H1 (cell line): ENCODE measurements at regions not wholly inside any gene's neighbourhood (a gene's known extent, or its start where the extent isn't known, plus 50 kb on each side); places are given as distances from the start of the nearest gene placed in this dataset.

Experiments
- ASH2L ChIP-seq: fragments of 200-600, 300-600 bp; sonication (generic); IDR thresholded peaks from one replicate; pipeline ENCODE4 v1.7.1; 2017; ENCODE audit warnings: low read length
- BRCA1 ChIP-seq: IDR thresholded peaks from 2 replicates; pipeline ENCODE4 v1.6.1; 2012; ENCODE audit warnings: low read depth, low read length, improper control_type of control experiment
- CEBPB ChIP-seq: IDR thresholded peaks from 2 replicates; pipeline ENCODE4 v1.6.1; 2012; ENCODE audit warnings: low read depth, low read length
- CREB1 ChIP-seq: IDR thresholded peaks from 2 replicates; pipeline ENCODE4 v1.6.1; 2012; ENCODE audit warnings: inconsistent platforms
- HDAC2 ChIP-seq, 2 experiments: fragments of 300-600 bp in 1 of 2; sonication (generic) in 1 of 2; IDR thresholded peaks; 2 replicates each; pipeline ENCODE4 v1.6.1; 2011 to 2012; ENCODE audit warnings: low read depth in 2 of 2, low read length in 2 of 2, mild to moderate bottlenecking in 2 of 2, moderate library complexity in 2 of 2, borderline replicate concordance in 1 of 2, inconsistent platforms in 1 of 2
- JUND ChIP-seq: IDR thresholded peaks from 2 replicates; pipeline ENCODE4 v1.6.1; 2011; ENCODE audit warnings: mild to moderate bottlenecking, improper control_type of control experiment, low read length
- MAFK ChIP-seq: IDR thresholded peaks from 2 replicates; pipeline ENCODE4 v1.6.1; 2012; ENCODE audit warnings: low read depth, mild to moderate bottlenecking, improper control_type of control experiment, low read length
- NANOG ChIP-seq: IDR thresholded peaks from 2 replicates; pipeline ENCODE4 v1.6.1; 2011; ENCODE audit warnings: low read length, low read depth, mild to moderate bottlenecking, inconsistent platforms; ENCODE audit not compliant: insufficient read depth, poor library complexity, severe bottlenecking
- POLR2A ChIP-seq, 2 experiments: IDR thresholded peaks; 1 replicate in 1 of 2; 2 replicates in 1 of 2; pipeline ENCODE4 v1.6.1; 2011; ENCODE audit warnings: low read depth in 2 of 2, low read length in 2 of 2, mild to moderate bottlenecking in 2 of 2; ENCODE audit errors: control extremely low read depth in 1 of 2
- POLR2AphosphoS5 ChIP-seq: IDR thresholded peaks from 2 replicates; pipeline ENCODE4 v1.6.1; 2011; ENCODE audit warnings: low read depth, low read length
- RBBP5 ChIP-seq: IDR thresholded peaks from 2 replicates; pipeline ENCODE4 v1.7.1; 2012; ENCODE audit warnings: low read depth, mild to moderate bottlenecking, inconsistent platforms, low read length, moderate library complexity, borderline replicate concordance
- RFX5 ChIP-seq: IDR thresholded peaks from 2 replicates; pipeline ENCODE4 v1.6.1; 2011; ENCODE audit warnings: low read depth, low read length, improper control_type of control experiment, borderline replicate concordance
- SIRT6 ChIP-seq: IDR thresholded peaks from one replicate; pipeline ENCODE4 v1.7.1; 2012; ENCODE audit warnings: low read length, inconsistent platforms
- TF ChIP-seq, protein P1 (sequence below): fragments of 300-600 bp; sonication (generic); IDR thresholded peaks from 2 replicates; pipeline ENCODE4 v1.7.1; 2012; ENCODE audit warnings: low read length, moderate library complexity, mild to moderate bottlenecking, inconsistent platforms; ENCODE audit not compliant: insufficient replicate concordance

DNA sequence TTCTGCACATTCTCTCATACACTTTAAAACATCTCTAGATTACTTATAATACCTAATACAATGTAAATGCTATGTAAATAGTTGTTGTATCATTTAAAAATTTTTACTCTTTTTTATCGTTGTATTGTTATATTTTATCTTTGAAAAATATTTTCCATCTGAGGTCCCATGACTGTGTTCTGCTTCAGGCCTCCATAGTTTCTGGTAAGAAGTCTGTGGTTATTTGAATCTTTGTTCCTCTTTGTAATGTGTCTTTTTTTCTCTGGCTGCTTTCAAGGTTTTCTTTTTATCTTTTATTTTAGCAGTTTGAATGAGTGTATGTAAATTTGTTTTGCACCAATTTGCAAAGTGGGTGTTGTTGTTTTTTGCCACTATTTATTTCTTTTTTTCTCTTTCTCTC is 263.1 kb downstream of the RPS24 start (continued):
- TF ChIP-seq, protein P1, sequence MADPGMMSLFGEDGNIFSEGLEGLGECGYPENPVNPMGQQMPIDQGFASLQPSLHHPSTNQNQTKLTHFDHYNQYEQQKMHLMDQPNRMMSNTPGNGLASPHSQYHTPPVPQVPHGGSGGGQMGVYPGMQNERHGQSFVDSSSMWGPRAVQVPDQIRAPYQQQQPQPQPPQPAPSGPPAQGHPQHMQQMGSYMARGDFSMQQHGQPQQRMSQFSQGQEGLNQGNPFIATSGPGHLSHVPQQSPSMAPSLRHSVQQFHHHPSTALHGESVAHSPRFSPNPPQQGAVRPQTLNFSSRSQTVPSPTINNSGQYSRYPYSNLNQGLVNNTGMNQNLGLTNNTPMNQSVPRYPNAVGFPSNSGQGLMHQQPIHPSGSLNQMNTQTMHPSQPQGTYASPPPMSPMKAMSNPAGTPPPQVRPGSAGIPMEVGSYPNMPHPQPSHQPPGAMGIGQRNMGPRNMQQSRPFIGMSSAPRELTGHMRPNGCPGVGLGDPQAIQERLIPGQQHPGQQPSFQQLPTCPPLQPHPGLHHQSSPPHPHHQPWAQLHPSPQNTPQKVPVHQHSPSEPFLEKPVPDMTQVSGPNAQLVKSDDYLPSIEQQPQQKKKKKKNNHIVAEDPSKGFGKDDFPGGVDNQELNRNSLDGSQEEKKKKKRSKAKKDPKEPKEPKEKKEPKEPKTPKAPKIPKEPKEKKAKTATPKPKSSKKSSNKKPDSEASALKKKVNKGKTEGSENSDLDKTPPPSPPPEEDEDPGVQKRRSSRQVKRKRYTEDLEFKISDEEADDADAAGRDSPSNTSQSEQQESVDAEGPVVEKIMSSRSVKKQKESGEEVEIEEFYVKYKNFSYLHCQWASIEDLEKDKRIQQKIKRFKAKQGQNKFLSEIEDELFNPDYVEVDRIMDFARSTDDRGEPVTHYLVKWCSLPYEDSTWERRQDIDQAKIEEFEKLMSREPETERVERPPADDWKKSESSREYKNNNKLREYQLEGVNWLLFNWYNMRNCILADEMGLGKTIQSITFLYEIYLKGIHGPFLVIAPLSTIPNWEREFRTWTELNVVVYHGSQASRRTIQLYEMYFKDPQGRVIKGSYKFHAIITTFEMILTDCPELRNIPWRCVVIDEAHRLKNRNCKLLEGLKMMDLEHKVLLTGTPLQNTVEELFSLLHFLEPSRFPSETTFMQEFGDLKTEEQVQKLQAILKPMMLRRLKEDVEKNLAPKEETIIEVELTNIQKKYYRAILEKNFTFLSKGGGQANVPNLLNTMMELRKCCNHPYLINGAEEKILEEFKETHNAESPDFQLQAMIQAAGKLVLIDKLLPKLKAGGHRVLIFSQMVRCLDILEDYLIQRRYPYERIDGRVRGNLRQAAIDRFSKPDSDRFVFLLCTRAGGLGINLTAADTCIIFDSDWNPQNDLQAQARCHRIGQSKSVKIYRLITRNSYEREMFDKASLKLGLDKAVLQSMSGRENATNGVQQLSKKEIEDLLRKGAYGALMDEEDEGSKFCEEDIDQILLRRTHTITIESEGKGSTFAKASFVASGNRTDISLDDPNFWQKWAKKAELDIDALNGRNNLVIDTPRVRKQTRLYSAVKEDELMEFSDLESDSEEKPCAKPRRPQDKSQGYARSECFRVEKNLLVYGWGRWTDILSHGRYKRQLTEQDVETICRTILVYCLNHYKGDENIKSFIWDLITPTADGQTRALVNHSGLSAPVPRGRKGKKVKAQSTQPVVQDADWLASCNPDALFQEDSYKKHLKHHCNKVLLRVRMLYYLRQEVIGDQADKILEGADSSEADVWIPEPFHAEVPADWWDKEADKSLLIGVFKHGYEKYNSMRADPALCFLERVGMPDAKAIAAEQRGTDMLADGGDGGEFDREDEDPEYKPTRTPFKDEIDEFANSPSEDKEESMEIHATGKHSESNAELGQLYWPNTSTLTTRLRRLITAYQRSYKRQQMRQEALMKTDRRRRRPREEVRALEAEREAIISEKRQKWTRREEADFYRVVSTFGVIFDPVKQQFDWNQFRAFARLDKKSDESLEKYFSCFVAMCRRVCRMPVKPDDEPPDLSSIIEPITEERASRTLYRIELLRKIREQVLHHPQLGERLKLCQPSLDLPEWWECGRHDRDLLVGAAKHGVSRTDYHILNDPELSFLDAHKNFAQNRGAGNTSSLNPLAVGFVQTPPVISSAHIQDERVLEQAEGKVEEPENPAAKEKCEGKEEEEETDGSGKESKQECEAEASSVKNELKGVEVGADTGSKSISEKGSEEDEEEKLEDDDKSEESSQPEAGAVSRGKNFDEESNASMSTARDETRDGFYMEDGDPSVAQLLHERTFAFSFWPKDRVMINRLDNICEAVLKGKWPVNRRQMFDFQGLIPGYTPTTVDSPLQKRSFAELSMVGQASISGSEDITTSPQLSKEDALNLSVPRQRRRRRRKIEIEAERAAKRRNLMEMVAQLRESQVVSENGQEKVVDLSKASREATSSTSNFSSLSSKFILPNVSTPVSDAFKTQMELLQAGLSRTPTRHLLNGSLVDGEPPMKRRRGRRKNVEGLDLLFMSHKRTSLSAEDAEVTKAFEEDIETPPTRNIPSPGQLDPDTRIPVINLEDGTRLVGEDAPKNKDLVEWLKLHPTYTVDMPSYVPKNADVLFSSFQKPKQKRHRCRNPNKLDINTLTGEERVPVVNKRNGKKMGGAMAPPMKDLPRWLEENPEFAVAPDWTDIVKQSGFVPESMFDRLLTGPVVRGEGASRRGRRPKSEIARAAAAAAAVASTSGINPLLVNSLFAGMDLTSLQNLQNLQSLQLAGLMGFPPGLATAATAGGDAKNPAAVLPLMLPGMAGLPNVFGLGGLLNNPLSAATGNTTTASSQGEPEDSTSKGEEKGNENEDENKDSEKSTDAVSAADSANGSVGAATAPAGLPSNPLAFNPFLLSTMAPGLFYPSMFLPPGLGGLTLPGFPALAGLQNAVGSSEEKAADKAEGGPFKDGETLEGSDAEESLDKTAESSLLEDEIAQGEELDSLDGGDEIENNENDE: no peak
- TF ChIP-seq RFX5 (no peak), BRCA1 (no peak), JUND (no peak), MAFK (no peak), ASH2L (no peak), NANOG (no peak), POLR2A (IDR thresholded peaks at IDR 0.05; ENCODE audit: control extremely low read depth in 1 of 2, low read depth in 2 of 2, low read length in 2 of 2) (no peak), RBBP5 (no peak), POLR2AphosphoS5 (no peak), HDAC2 (IDR thresholded peaks at IDR 0.05; ENCODE audit: borderline replicate concordance in 1 of 2, low read depth in 2 of 2, low read length in 2 of 2) (no peak), CREB1 (no peak), SIRT6 (no peak), CEBPB (no peak)
